NT2/D1 (cell line): ENCODE measurements at regions not wholly inside any gene's neighbourhood (a gene's known extent, or its start where the extent isn't known, plus 50 kb on each side); places are given as distances from the start of the nearest gene placed in this dataset.

Source experiments
- SUZ12 ChIP-seq: IDR thresholded peaks from 2 replicates; pipeline ENCODE4 v1.6.1; 2011; ENCODE audit not compliant: insufficient read length, insufficient read depth; ENCODE audit errors: extremely low read depth
- YY1 ChIP-seq: IDR thresholded peaks from 2 replicates; pipeline ENCODE4 v1.6.1; 2011; ENCODE audit not compliant: insufficient read length, insufficient read depth
- ZNF274 ChIP-seq: IDR thresholded peaks from 2 replicates; pipeline ENCODE4 v1.6.1; 2011; ENCODE audit warnings: mild to moderate bottlenecking, low read depth, low read length

- TF ChIP-seq ZNF274, result no peak
- no peak for TF ChIP-seq YY1
- TF ChIP-seq SUZ12, result no peak
Measured at GRCh38 chr10:59064080-59064692, 112.3 kb upstream of the PHYHIPL start.
